ENCODE measurements at regions not wholly inside any gene's neighbourhood (a gene's known extent, or its start where the extent isn't known, plus 50 kb on each side); places are given as distances from the start of the nearest gene placed in this dataset.
"Not testable (repeated sequence)": the region's sequence is repeated elsewhere in the genome, so short reads cannot be mapped to it uniquely, and the experiment has no call there.

DNA sequence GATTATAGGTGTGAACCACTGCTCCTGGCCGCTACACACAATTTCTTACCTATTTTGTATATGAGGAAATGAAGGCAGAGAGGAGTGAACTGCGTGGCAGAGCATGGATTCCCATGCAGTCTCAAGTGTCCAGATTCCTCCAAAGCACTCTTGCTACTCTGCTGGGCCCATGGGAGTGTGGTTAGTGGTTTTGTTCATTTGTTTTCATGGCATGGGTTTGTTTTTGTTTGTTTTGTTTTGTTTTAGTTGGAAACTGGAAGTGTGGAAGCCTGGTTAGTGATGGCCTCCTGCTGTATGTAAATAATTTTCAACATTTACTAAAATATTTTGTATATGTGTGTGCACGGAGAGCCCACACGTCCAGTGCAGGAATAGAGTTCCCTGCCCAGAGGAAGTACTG lies 61.3 kb upstream of the LRCH1 start:
- Histone ChIP-seq H3K27me3 (no peaks in the 10 kb centered on the region), H3K27ac (no peak overlapping the region), H3K9me3 (no peaks in the 10 kb centered on the region), H3K4me1 (peaks cover 0 to 13% (median 5%) of the 10 kb centered on the region in 4 donors), H3K4me3 (no peak overlapping the region), H3K36me3 (no peaks in the 10 kb centered on the region)
- no peak for DNase-seq (ENCODE audit: low spot score in 2 of 2)
- WGBS, 2 donors, result 79 to 81% methylated on average over 4 of the region's 4 CpGs
- TF ChIP-seq CTCF (IDR thresholded peaks at IDR 0.05) (no peak), EP300 (IDR thresholded peaks at IDR 0.05) (no peak), POLR2A (IDR thresholded peaks at IDR 0.05) (no peak)

DNA sequence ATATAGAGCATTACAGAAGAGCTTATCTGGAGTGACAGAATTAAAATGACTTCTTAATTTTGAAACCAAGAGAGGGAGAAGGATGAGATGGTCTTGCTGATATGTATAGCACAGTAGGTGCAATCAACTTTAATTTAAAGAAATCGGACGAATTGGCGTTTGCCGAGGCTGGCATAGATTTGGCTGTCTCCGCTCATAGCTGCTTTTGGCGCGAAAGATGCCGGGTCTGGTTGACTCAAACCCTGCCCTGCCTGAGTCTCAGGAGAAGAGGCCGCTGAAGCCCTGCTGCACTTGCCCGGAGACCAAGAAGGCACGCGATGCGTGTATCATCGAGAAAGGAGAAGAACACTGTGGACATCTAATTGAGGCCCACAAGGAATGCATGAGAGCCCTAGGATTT lies 62.3 kb upstream of the LRCH1 start:
- not testable (repeated sequence) for H3K36me3 ChIP-seq; H3K27ac ChIP-seq; DNase-seq (ENCODE audit: low spot score in 2 of 2); H3K27me3 ChIP-seq; H3K9me3 ChIP-seq; H3K4me3 ChIP-seq; H3K4me1 ChIP-seq
- 92 to 94% methylated on average over 14 of the region's 14 CpGs for WGBS, 2 donors

DNA sequence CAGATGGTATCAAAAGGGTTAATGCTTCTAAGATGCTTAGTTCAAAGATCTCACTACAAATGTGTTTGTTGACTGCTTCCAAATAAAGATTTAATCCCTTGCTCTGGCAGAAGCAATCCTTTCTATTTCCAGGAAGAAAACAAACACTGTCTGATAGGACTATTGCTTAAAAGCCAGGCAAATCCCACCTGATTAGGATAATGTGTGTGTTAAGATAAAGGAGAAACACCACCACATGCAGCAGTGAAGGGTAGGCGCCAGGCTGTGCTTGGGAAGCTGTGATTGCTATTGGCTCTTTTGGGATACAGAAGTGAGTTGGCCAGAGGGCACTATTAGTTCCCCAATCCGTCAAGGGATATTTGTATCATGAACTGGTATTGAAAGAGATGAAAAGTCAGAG lies 62.8 kb upstream of the LRCH1 start:
- H3K27me3 ChIP-seq, result no peaks in the 10 kb centered on the region
- no peak for TF ChIP-seq CTCF (IDR thresholded peaks at IDR 0.05)
- TF ChIP-seq POLR2A (IDR thresholded peaks at IDR 0.05), result no peak
- TF ChIP-seq EP300 (IDR thresholded peaks at IDR 0.05), result no peak
- no peak overlapping the region for H3K4me3 ChIP-seq
- 54 to 64% methylated on average over 2 of the region's 2 CpGs for WGBS, 2 donors
- peaks cover 0 to 7% (median 2%) of the 10 kb centered on the region in 4 donors for H3K4me1 ChIP-seq
- H3K9me3 ChIP-seq, result peaks cover 0 to 7% (median 0%) of the 10 kb centered on the region in 4 donors
- no peaks in the 10 kb centered on the region for H3K36me3 ChIP-seq
- DNase-seq (ENCODE audit: low spot score in 2 of 2), result no peak
- H3K27ac ChIP-seq, result peak overlapping the region in 2 of 4 donors; percentile 29 to 40

DNA sequence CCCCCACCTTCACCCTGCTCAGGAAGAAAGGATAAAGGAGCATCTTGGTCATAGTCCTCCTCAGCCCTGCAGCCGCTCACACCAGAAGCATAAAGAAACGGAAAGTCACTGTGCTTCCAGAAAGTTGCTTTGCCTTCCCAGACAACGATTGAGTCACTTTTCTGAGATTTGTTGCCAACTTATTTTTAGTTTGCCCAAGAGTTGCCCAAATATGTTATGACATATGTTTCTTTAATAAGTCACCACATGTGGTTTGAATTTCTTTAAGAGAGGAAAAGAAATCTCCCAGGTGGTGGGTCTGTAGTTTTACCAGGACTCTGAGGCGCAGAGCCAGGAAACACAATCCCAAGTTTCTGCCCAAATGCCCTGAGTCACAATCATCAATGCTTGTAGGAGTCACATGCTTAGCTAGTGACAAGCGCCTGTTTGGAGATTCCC lies 63.4 kb upstream of the LRCH1 start:
- peak in 1 of 2 donors; percentile 28 for DNase-seq (ENCODE audit: low spot score in 2 of 2)
- Histone ChIP-seq H3K4me3 (no peak overlapping the region), H3K27ac (peak overlapping the region in 1 of 4 donors; percentile 29), H3K4me1 (peaks cover 0 to 7% (median 2%) of the 10 kb centered on the region in 4 donors), H3K36me3 (no peaks in the 10 kb centered on the region), H3K9me3 (peaks cover 0 to 12% (median 2%) of the 10 kb centered on the region in 4 donors), H3K27me3 (no peaks in the 10 kb centered on the region)
- WGBS, 2 donors, result 66 to 67% methylated on average over 5 of the region's 5 CpGs
- TF ChIP-seq CTCF (IDR thresholded peaks at IDR 0.05) (no peak), EP300 (IDR thresholded peaks at IDR 0.05) (peak in 1 of 2 donors; percentile 56), POLR2A (IDR thresholded peaks at IDR 0.05) (no peak)

DNA sequence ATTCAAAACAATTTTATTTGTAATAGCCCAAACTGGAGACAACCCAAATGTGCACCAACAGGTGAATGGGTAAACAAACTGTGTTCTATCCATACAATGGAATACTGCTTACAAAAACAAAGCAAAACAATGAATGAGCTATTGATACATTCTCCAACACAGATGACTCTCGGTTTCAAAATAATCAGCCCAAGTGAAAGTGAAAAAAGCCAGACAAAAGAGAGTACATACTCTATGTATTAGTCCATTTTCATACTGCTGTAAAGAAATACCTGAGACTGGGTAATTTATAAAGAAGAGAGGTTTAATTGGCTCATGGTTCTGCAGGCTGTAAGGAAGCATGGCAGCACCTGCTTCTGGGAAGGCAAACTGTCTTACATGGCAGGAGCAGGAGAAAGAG lies 65.2 kb upstream of the LRCH1 start:
- Histone ChIP-seq H3K4me1 (peaks cover 0 to 5% (median 2%) of the 10 kb centered on the region in 4 donors), H3K4me3 (no peak overlapping the region), H3K27me3 (no peaks in the 10 kb centered on the region), H3K36me3 (no peaks in the 10 kb centered on the region), H3K9me3 (peaks cover 0 to 31% (median 8%) of the 10 kb centered on the region in 4 donors), H3K27ac (no peak overlapping the region)
- DNase-seq (ENCODE audit: low spot score in 2 of 2), result no peak
- WGBS, 2 donors, result 79 to 100% methylated on average over 1 of the region's 1 CpG
- TF ChIP-seq EP300 (IDR thresholded peaks at IDR 0.05), result no peak
- no peak for TF ChIP-seq CTCF (IDR thresholded peaks at IDR 0.05)
- no peak for TF ChIP-seq POLR2A (IDR thresholded peaks at IDR 0.05)

DNA sequence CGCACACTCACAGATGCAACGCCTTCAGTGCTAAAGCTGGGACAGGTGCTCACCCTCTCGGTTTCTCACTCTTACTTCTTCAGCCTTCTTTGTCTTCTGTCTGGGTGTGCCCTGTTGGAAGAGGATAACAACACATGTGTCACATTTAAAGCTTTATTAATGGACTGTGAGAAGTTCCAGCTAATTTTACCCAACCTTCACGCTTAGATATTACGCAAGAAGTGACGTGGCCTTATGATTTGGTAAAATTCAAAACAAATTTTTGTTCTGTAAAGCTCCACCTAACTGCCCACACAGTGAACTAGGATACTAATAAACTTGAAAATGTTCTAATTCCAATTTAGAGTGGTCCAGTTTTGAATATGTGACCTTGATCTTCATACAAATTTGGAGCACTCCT lies 66.7 kb upstream of the LRCH1 start:
- Histone ChIP-seq H3K27ac (no peak overlapping the region), H3K4me1 (peaks cover 0 to 5% (median 2%) of the 10 kb centered on the region in 4 donors), H3K4me3 (no peak overlapping the region), H3K9me3 (peaks cover 0 to 34% (median 8%) of the 10 kb centered on the region in 4 donors), H3K36me3 (no peaks in the 10 kb centered on the region), H3K27me3 (no peaks in the 10 kb centered on the region)
- WGBS, 2 donors, result 75 to 77% methylated on average over 6 of the region's 6 CpGs
- TF ChIP-seq EP300 (IDR thresholded peaks at IDR 0.05), result no peak
- no peak for TF ChIP-seq CTCF (IDR thresholded peaks at IDR 0.05)
- no peak for TF ChIP-seq POLR2A (IDR thresholded peaks at IDR 0.05)
- DNase-seq (ENCODE audit: low spot score in 2 of 2), result no peak

Data from tibial nerve (tissue), 4 donors.